K562 (cell line): ENCODE measurements at regions not wholly inside any gene's neighbourhood (a gene's known extent, or its start where the extent isn't known, plus 50 kb on each side); places are given as distances from the start of the nearest gene placed in this dataset.

ENCODE experiments used
- ATAC-seq: fragments of 200-7000 bp; cut with Tn5 transposase; 3 replicates; pipeline ENCODE4 v1.9.1; 2020; ENCODE audit warnings: moderate library complexity
- BruUV-seq: library from RNA; stranded (reverse); fragments of 400-500 nt; replicated peaks from 2 replicates; lab custom pipeline; 2021; lab: Mats Ljungman, UMichigan
- CTCF ChIA-PET: fragments of 300-600 bp; formaldehyde crosslinking; extraction: SDS; loops from one replicate; lab custom pipeline; 2021; ENCODE audit warnings: low intra/inter-chr PET ratio; lab: Yijun Ruan, JAX
- POLR2A ChIA-PET: fragments of 300-600, 350-650 bp; sonication (Branson Sonifier 250); formaldehyde crosslinking; extraction: SDS; loops from one replicate; lab custom pipeline; 2021; ENCODE audit warnings: antibody characterized with exemption, inconsistent platforms; lab: Yijun Ruan, JAX
- DNase-seq, 4 experiments: peaks; one replicate each; pipeline versions ENCODE4 v3.0.0 to v3.0.0-alpha.2; 2011 to 2018; ENCODE audit warnings: low spot score in 3 of 4, mixed read lengths in 3 of 4; ENCODE audit errors: extremely low read depth in 1 of 4
- FAIRE-seq: peaks from 2 replicates; lab custom pipeline; 2011; peaks lifted over from hg19 to GRCh38; lab: Jason Lieb, UNC
- H2AFZ ChIP-seq: 2 replicates; pipeline ENCODE4 v1.6.0; 2011; ENCODE audit warnings: low read depth, low read length, control low read depth, inconsistent platforms
- H3K27ac ChIP-seq: fragments of 200-600 bp; 3 replicates; pipeline ENCODE4 v1.8.0; 2011; ENCODE audit warnings: low read depth, mild to moderate bottlenecking, control low read depth, inconsistent platforms, low read length, moderate library complexity, mixed read lengths; ENCODE audit errors: extremely low read depth
- H3K27me3 ChIP-seq, 2 experiments: fragments of 300-600 bp in 1 of 2; 2 replicates in 1 of 2; 3 replicates in 1 of 2; pipeline versions ENCODE4 v1.6.0 to v1.8.0; 2011; ENCODE audit warnings: inconsistent platforms in 2 of 2, low read length in 2 of 2, mild to moderate bottlenecking in 1 of 2, mixed read lengths in 1 of 2, moderate library complexity in 1 of 2; ENCODE audit not compliant: control insufficient read depth in 2 of 2, insufficient read depth in 2 of 2
- H3K36me3 ChIP-seq: fragments of 300-600 bp; 3 replicates; pipeline ENCODE4 v1.8.0; 2011; ENCODE audit warnings: mild to moderate bottlenecking, low read length, inconsistent platforms; ENCODE audit not compliant: control insufficient read depth, insufficient read depth
- H3K4me1 ChIP-seq, 2 experiments: fragments of 200-600 bp in 1 of 2; replicated peaks in 1 of 2; 2 replicates in 1 of 2; 3 replicates in 1 of 2; pipeline versions ENCODE4 v1.5.1 to v1.8.0; 2011; ENCODE audit warnings: inconsistent platforms in 2 of 2, low read length in 2 of 2, mild to moderate bottlenecking in 1 of 2, mixed read lengths in 1 of 2, moderate library complexity in 1 of 2; ENCODE audit not compliant: control insufficient read depth in 2 of 2, insufficient read depth in 2 of 2
- H3K4me2 ChIP-seq: 2 replicates; pipeline ENCODE4 v1.6.1; 2011; ENCODE audit warnings: low read length, control low read depth, inconsistent platforms, mixed read lengths; ENCODE audit not compliant: insufficient read depth
- H3K4me3 ChIP-seq: fragments of 200-600 bp; sonication (generic), shearing (Covaris generic); 2 replicates; pipeline ENCODE4 v1.5.1; 2016; ENCODE audit warnings: control low read depth, inconsistent platforms
- H3K79me2 ChIP-seq: fragments of 200-600 bp; 3 replicates; pipeline ENCODE4 v1.8.0; 2011; ENCODE audit warnings: low read length, inconsistent platforms; ENCODE audit not compliant: control insufficient read depth, insufficient read depth
- H3K9ac ChIP-seq, 2 experiments: 2 replicates each; pipeline versions ENCODE4 v1.6.0 to v1.6.1; 2011; ENCODE audit warnings: low read depth in 2 of 2, low read length in 2 of 2, control low read depth in 1 of 2, inconsistent platforms in 1 of 2, mild to moderate bottlenecking in 1 of 2, mixed read lengths in 1 of 2; ENCODE audit not compliant: insufficient read depth in 1 of 2
- H3K9me1 ChIP-seq: one replicate; pipeline ENCODE4 v1.6.0; 2011; ENCODE audit warnings: inconsistent platforms, mild to moderate bottlenecking, low read length, moderate library complexity; ENCODE audit not compliant: control insufficient read depth, insufficient read depth
- H3K9me3 ChIP-seq: replicated peaks from 2 replicates; pipeline ENCODE4 v1.5.1; 2011; ENCODE audit warnings: low read depth, low read length, inconsistent platforms; ENCODE audit not compliant: control insufficient read depth, insufficient read depth
- H4K20me1 ChIP-seq: replicated peaks from 2 replicates; pipeline ENCODE4 v1.6.1; 2011; ENCODE audit warnings: low read length, inconsistent platforms, mixed read lengths; ENCODE audit not compliant: control insufficient read depth, insufficient read depth
- CBX3 ChIP-seq, 2 experiments: IDR thresholded peaks; 1 replicate in 1 of 2; 2 replicates in 1 of 2; pipeline ENCODE4 v1.6.1; 2012; ENCODE audit warnings: inconsistent platforms in 2 of 2, low read length in 2 of 2, borderline replicate concordance in 1 of 2, control low read depth in 1 of 2
- PHF21A ChIP-seq: fragments of 450-650 bp; IDR thresholded peaks from 2 replicates; pipeline ENCODE4 v1.6.1; 2017; ENCODE audit warnings: low read depth, borderline replicate concordance
- REST ChIP-seq, 2 experiments: fragments of 450-650 bp; formaldehyde crosslinking in 1 of 2; IDR thresholded peaks; 2 replicates each; pipeline versions ENCODE4 v1.4.0 to v1.6.1; 2014 to 2020; ENCODE audit warnings: mild to moderate bottlenecking in 2 of 2, borderline replicate concordance in 1 of 2, low read depth in 1 of 2
- SIRT6 ChIP-seq: IDR thresholded peaks from one replicate; pipeline ENCODE4 v1.6.1; 2012; ENCODE audit warnings: low read depth, mild to moderate bottlenecking, control low read depth, inconsistent platforms, low read length, moderate library complexity
- ZNF316 ChIP-seq: fragments of 450-650 bp; IDR thresholded peaks from 2 replicates; pipeline ENCODE4 v1.6.1; 2016
- ZNF707 ChIP-seq: fragments of 250-450 bp; sonication (Bioruptor Pico); conservative IDR thresholded peaks from 2 replicates; pipeline ENCODE4 v1.8.0; 2022; ENCODE audit warnings: inconsistent platforms, mild to moderate bottlenecking, moderate library complexity
- WGBS: fragments of 100-300 bp; shearing (Covaris generic); methylation state at CpG from one replicate; pipeline ENCODE4 v1.1.6; 2016; ENCODE audit warnings: low coverage, mixed read lengths; ENCODE audit not compliant: insufficient coverage; ENCODE audit errors: missing lambda C conversion rate; 5-methylcytosine and 5-hydroxymethylcytosine counted together
- in situ Hi-C: fragments of 300-500 bp; cut with MboI; formaldehyde crosslinking; loops from 4 replicates; pipeline ENCODE4 v1.15.0; 2018; ENCODE audit warnings: inconsistent platforms, mixed read lengths
- intact Hi-C: fragments of 100-400 bp; cut with micrococcal nuclease; formaldehyde crosslinking; loops from 2 replicates; pipeline ENCODE4 v1.14.2; 2022

GRCh38 chr1:222457084-222457483 lies 90.8 kb downstream of the HHIPL2 start:
- no peak for DNase-seq
- intact Hi-C loops (loop anchor here (5.0 to 10.0 kb wide), 5 partner anchors 332 to 1255 kb away; no protein-coding TSS in a partner anchor), in situ Hi-C loops (loop anchor here (10.0 kb wide), 3 partner anchors 352 to 1642 kb away; partner anchors contain the start of gene HLX)
- peaks cover 3% of the 10 kb centered on the region; the same call in 1 of the 2 replicates for H3K9me3 ChIP-seq
- TF ChIP-seq CBX3 (IDR thresholded peaks at IDR 0.05; ENCODE audit: borderline replicate concordance in 1 of 2, low read length in 2 of 2) (0 out of 3 replicates have a peak, but pooled peaks of 1 of the 2 experiments have one; percentile 23), SIRT6 (no peak), ZNF316 (peak; percentile 52; the same call in 1 of the 2 replicates), ZNF707 (CRISPR knock-in tag) (peak; percentile 89), REST (IDR thresholded peaks at IDR 0.05; ENCODE audit: borderline replicate concordance) (no peak), REST (CRISPR knock-in tag; IDR thresholded peaks at IDR 0.05; ENCODE audit: low read depth) (no peak), PHF21A (no peak)
- H3K4me3 ChIP-seq: no peak overlapping the region
- no TSS peak for BruUV-seq
- WGBS: 30% methylated on average over 1 of the region's 1 CpG
- ChIA-PET CTCF (no interaction called here), POLR2A (interaction anchor here (0.6 kb wide), 1 partner anchor 119 kb away, joined by 3 read pairs; no protein-coding TSS in a partner anchor)
- H2AFZ ChIP-seq: no peak overlapping the region
- no peaks in the 10 kb centered on the region for H3K36me3 ChIP-seq
- H3K27ac ChIP-seq: no peak overlapping the region
- H3K79me2 ChIP-seq: no peaks in the 10 kb centered on the region
- no peak for FAIRE-seq
- H3K4me1 ChIP-seq: peaks cover 0 to 8% of the 10 kb centered on the region in 2 experiments; a peak in 3 of 5 replicates
- no peak for ATAC-seq
- H3K27me3 ChIP-seq: peaks cover 0 to under 1% of the 10 kb centered on the region in 2 experiments; a peak in 1 of 5 replicates
- H3K4me2 ChIP-seq: no peak overlapping the region
- no peaks in the 10 kb centered on the region for H3K9me1 ChIP-seq
- H3K9ac ChIP-seq: no peak overlapping the region
- H4K20me1 ChIP-seq: no peaks in the 10 kb centered on the region
